ENCODE measurements at regions not wholly inside any gene's neighbourhood (a gene's known extent, or its start where the extent isn't known, plus 50 kb on each side); places are given as distances from the start of the nearest gene placed in this dataset.

DNA sequence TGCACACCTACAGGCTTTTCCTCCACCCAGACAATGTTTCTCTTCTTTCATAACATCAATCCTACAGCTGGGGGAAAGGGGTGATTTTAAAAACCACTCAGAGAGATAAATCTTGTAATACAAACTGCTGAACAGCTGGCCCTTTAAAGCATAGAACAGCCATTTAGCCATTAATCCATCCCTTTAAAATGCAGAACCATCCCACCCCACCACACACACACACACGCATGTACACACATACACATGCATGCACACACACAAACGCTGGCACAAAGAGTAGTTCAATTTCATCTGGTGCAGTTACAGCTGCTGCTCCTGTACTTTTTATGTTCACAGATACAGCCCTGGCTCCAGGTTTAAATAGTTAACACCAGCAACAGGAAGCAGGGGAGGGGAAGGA, 426.1 kb downstream of the MID1IP1 start:
- Mint-ChIP-seq H3K4me1 (peaks cover 4 to 10% of the 10 kb centered on the region in 2 experiments; a peak in 3 of 4 replicates), H3K9me3 (peaks cover 69 to 70% of the 10 kb centered on the region in 2 experiments), H3K36me3 (ENCODE audit: insufficient read depth in 1 of 3, low read depth in 3 of 3) (peaks cover 0 to 8% (median 3%) of the 10 kb centered on the region in 3 experiments; a peak in 5 of 7 replicates), H3K4me3 (no peak overlapping the region), H3K27ac (no peak overlapping the region), H3K27me3 (ENCODE audit: low read depth) (peaks cover 9% of the 10 kb centered on the region; the same call in 1 of the 2 replicates)
- DNase-seq = no peak
- H4K20me1 ChIP-seq (ENCODE audit: control insufficient read depth, insufficient read depth, insufficient read length) = no peaks in the 10 kb centered on the region
- H2BK5ac ChIP-seq (ENCODE audit: insufficient read length, low read length) = no peak overlapping the region
- no peak overlapping the region for H3K4ac ChIP-seq (ENCODE audit: low read depth, low read length)
- no peak overlapping the region for H2BK120ac ChIP-seq (ENCODE audit: low read depth, low read length, poor library complexity, severe bottlenecking)
- no peak overlapping the region for H3K27ac ChIP-seq (ENCODE audit: insufficient read length, low read depth, low read length)
- no peaks in the 10 kb centered on the region for H3K79me2 ChIP-seq (ENCODE audit: insufficient read depth, low read length)
- no peak overlapping the region for H3K9ac ChIP-seq (ENCODE audit: extremely low read depth, insufficient read length, low read length)
- H2BK12ac ChIP-seq (ENCODE audit: insufficient read length, low read depth, low read length) = no peak overlapping the region
- no peak overlapping the region for H2AFZ ChIP-seq (ENCODE audit: low read length)
- TF ChIP-seq, protein P1, sequence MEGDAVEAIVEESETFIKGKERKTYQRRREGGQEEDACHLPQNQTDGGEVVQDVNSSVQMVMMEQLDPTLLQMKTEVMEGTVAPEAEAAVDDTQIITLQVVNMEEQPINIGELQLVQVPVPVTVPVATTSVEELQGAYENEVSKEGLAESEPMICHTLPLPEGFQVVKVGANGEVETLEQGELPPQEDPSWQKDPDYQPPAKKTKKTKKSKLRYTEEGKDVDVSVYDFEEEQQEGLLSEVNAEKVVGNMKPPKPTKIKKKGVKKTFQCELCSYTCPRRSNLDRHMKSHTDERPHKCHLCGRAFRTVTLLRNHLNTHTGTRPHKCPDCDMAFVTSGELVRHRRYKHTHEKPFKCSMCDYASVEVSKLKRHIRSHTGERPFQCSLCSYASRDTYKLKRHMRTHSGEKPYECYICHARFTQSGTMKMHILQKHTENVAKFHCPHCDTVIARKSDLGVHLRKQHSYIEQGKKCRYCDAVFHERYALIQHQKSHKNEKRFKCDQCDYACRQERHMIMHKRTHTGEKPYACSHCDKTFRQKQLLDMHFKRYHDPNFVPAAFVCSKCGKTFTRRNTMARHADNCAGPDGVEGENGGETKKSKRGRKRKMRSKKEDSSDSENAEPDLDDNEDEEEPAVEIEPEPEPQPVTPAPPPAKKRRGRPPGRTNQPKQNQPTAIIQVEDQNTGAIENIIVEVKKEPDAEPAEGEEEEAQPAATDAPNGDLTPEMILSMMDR (conservative IDR thresholded peaks at IDR 0.05) = no peak
- no peak overlapping the region for H3T11ph ChIP-seq (ENCODE audit: low read length)
- no CpG with 5 or more reads among the region's 2 CpGs for WGBS (ENCODE audit: extremely low coverage, insufficient read length, low lambda C conversion rate)
- H3K23ac ChIP-seq (ENCODE audit: insufficient read length, low read depth, low read length) = no peak overlapping the region
- H3K4me1 ChIP-seq (ENCODE audit: insufficient read depth, low read length) = no peaks in the 10 kb centered on the region
- H3K4me2 ChIP-seq (ENCODE audit: insufficient read depth, insufficient read length, low read length) = no peak overlapping the region
- H2BK15ac ChIP-seq (ENCODE audit: low read depth, low read length) = no peak overlapping the region
- H2BK20ac ChIP-seq (ENCODE audit: low read depth, low read length, poor library complexity, severe bottlenecking) = no peak overlapping the region
- no peak overlapping the region for H3K14ac ChIP-seq (ENCODE audit: insufficient read depth, low read length)
- H3K56ac ChIP-seq (ENCODE audit: insufficient read length, low read depth, low read length) = no peak overlapping the region
- H4K8ac ChIP-seq (replicated peaks; ENCODE audit: insufficient read length, low read depth, low read length) = no peak overlapping the region
- no peak overlapping the region for H4K91ac ChIP-seq (ENCODE audit: insufficient read length, low read depth, low read length)
- no peak overlapping the region for H2AK5ac ChIP-seq (ENCODE audit: insufficient read length, low read length)
- H3K23me2 ChIP-seq (ENCODE audit: insufficient read length, low read depth, low read length, poor library complexity, severe bottlenecking) = no peaks in the 10 kb centered on the region
- no peak overlapping the region for H3K18ac ChIP-seq (ENCODE audit: insufficient read length, low read depth, low read length)
- H3K27me3 ChIP-seq (ENCODE audit: insufficient read depth, low read length) = no peaks in the 10 kb centered on the region; the same call in 1 of the 2 replicates
- no peak overlapping the region for H4K5ac ChIP-seq (ENCODE audit: insufficient read length, low read depth, low read length)
- no peaks in the 10 kb centered on the region for H3K9me3 ChIP-seq (ENCODE audit: control insufficient read depth, low read depth, low read length)
- H3K79me1 ChIP-seq (ENCODE audit: insufficient read depth, low read depth, low read length, poor library complexity, severe bottlenecking) = no peaks in the 10 kb centered on the region

Data from H9 (cell line).